Mucosa of descending colon (tissue), 3 donors: ENCODE measurements at regions not wholly inside any gene's neighbourhood (a gene's known extent, or its start where the extent isn't known, plus 50 kb on each side); places are given as distances from the start of the nearest gene placed in this dataset.
"Not testable (repeated sequence)": the region's sequence is repeated elsewhere in the genome, so short reads cannot be mapped to it uniquely, and the experiment has no call there.

Experiments
- ATAC-seq: fragments of 200-7000 bp; cut with Tn5 transposase; one replicate; pipeline ENCODE4 v1.9.1; 2020; ENCODE audit warnings: mild to moderate bottlenecking, moderate library complexity
- DNase-seq, 3 donors: peaks; one replicate each; pipeline ENCODE4 v3.0.0-alpha.2; 2020
- H3K36me3 ChIP-seq: fragments of 200-600 bp; one replicate; pipeline ENCODE4 v1.8.0; 2021; ENCODE audit warnings: low read depth, mild to moderate bottlenecking
- H3K4me1 ChIP-seq: fragments of 200-600 bp; one replicate; pipeline ENCODE4 v1.8.0; 2021; ENCODE audit warnings: low read depth, mild to moderate bottlenecking
- H3K4me3 ChIP-seq: fragments of 200-600 bp; one replicate; pipeline ENCODE4 v1.8.0; 2021; ENCODE audit warnings: mild to moderate bottlenecking
- H3K9me3 ChIP-seq: fragments of 200-600 bp; one replicate; pipeline ENCODE4 v1.8.0; 2021; ENCODE audit warnings: mild to moderate bottlenecking
- intact Hi-C, 2 donors: fragments of 100-400 bp; cut with DNase I in 1 of 2; cut with micrococcal nuclease in 1 of 2; formaldehyde crosslinking; loops; one replicate each; pipeline versions ENCODE4 v1.11.0 to v1.11.1; 2022; cut with DNase I, micrococcal nuclease
- TF ChIP-seq, protein P1 (sequence below): fragments of 200-600 bp; IDR thresholded peaks from one replicate; pipeline ENCODE4 v1.8.0; 2022; ENCODE audit warnings: antibody characterized with exemption, mild to moderate bottlenecking
- donor health status: DM: no; HTN: no; CAD: no; lungs with moderate emphysema.
- donor health status: DM: no; HTN: no; CAD: no.
- donor health status: DM: no; HTN: yes; CAD: no.

GRCh38 chr18:51498085-51498855 lies 300.8 kb upstream of the MEX3C start:
- TF ChIP-seq, protein P1, sequence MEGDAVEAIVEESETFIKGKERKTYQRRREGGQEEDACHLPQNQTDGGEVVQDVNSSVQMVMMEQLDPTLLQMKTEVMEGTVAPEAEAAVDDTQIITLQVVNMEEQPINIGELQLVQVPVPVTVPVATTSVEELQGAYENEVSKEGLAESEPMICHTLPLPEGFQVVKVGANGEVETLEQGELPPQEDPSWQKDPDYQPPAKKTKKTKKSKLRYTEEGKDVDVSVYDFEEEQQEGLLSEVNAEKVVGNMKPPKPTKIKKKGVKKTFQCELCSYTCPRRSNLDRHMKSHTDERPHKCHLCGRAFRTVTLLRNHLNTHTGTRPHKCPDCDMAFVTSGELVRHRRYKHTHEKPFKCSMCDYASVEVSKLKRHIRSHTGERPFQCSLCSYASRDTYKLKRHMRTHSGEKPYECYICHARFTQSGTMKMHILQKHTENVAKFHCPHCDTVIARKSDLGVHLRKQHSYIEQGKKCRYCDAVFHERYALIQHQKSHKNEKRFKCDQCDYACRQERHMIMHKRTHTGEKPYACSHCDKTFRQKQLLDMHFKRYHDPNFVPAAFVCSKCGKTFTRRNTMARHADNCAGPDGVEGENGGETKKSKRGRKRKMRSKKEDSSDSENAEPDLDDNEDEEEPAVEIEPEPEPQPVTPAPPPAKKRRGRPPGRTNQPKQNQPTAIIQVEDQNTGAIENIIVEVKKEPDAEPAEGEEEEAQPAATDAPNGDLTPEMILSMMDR, result no peak
- intact Hi-C loops, result no loop called here
- Histone ChIP-seq H3K4me1 (no peaks in the 10 kb centered on the region), H3K36me3 (no peaks in the 10 kb centered on the region), H3K9me3 (no peaks in the 10 kb centered on the region), H3K4me3 (no peak overlapping the region)
- DNase-seq, result no peak
- ATAC-seq, result no peak

- TF ChIP-seq, protein P1, result no peak
- no peak overlapping the region for H3K4me3 ChIP-seq
- no peak for ATAC-seq
- DNase-seq, result no peak
- H3K9me3 ChIP-seq, result peaks cover 7% of the 10 kb centered on the region
- intact Hi-C loops, result no loop called here
- no peaks in the 10 kb centered on the region for H3K36me3 ChIP-seq
- no peaks in the 10 kb centered on the region for H3K4me1 ChIP-seq
These were observed 305.9 kb upstream of the MEX3C start for GRCh38 chr18:51503351-51503750.

- no peak for DNase-seq
- no peak overlapping the region for H3K4me3 ChIP-seq
- no peaks in the 10 kb centered on the region for H3K36me3 ChIP-seq
- H3K4me1 ChIP-seq, result no peaks in the 10 kb centered on the region
- intact Hi-C loops, result no loop called here
- TF ChIP-seq, protein P1, result no peak
- ATAC-seq, result no peak
- peaks cover 16% of the 10 kb centered on the region for H3K9me3 ChIP-seq
These were observed 309.3 kb upstream of the MEX3C start for GRCh38 chr18:51506811-51507210.

GRCh38 chr18:51508410-51508809 lies 310.9 kb upstream of the MEX3C start:
- not testable (repeated sequence) for H3K4me1 ChIP-seq, ATAC-seq

GRCh38 chr18:51510020-51510419 lies 312.5 kb upstream of the MEX3C start:
- no peak overlapping the region for H3K4me3 ChIP-seq
- ATAC-seq (no peak), DNase-seq (no peak)

More at GRCh38 chr18:51508410-51508809, 310.9 kb upstream of the MEX3C start:
- H3K9me3 ChIP-seq, result peaks cover 16% of the 10 kb centered on the region
- H3K36me3 ChIP-seq, DNase-seq, H3K4me3 ChIP-seq, intact Hi-C loops: not testable (repeated sequence)

DNA sequence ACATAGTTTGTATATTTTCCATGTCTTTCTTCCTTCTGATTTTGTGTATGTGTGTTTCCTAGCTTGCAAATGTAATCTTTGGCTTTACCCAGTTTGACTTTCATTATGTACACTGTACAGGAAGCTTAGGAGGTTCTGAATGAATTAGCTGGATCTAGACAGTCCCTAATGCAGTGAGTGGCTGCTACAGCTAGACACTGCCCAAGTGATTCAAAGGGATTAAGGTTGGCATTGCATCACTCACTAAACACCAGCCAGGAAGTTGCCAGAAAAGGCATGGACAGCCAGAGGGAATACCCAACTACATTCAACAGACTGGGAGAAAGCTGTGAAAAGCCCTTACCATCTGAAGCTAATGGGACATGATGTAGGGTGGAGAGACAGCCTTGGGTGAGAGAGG lies 316.0 kb upstream of the MEX3C start:
- Histone ChIP-seq H3K4me1 (no peaks in the 10 kb centered on the region), H3K36me3 (no peaks in the 10 kb centered on the region), H3K9me3 (peaks cover 8% of the 10 kb centered on the region), H3K4me3 (no peak overlapping the region)
- TF ChIP-seq, protein P1, result no peak
- DNase-seq (no peak), ATAC-seq (no peak)
- intact Hi-C loops, result no loop called here

More at GRCh38 chr18:51510020-51510419, 312.5 kb upstream of the MEX3C start:
- peaks cover 16% of the 10 kb centered on the region for H3K9me3 ChIP-seq
- H3K36me3 ChIP-seq, result no peaks in the 10 kb centered on the region
- intact Hi-C loops, result no loop called here
- TF ChIP-seq, protein P1, result no peak
- H3K4me1 ChIP-seq, result no peaks in the 10 kb centered on the region
